ENCODE measurements at regions not wholly inside any gene's neighbourhood (a gene's known extent, or its start where the extent isn't known, plus 50 kb on each side); places are given as distances from the start of the nearest gene placed in this dataset.

DNA sequence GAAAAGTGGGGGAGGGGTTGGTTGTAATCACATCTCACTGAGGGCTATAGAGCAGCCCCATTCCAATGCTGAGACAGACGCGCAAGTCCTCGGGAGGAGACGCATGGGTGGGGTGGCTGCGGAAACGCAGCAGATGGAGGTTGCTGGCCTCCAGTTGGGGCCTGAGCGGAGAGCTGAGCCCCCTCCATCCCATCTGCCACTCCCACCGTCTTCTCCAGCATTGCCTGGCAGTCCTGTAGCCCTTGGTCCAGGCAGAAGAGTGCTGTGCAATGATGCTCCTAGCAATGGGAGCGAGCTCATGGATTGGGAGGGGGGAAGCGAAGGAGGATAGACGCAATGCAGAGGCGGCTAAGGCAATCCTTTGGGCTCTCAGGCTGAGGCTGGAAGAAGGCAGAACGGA, 79.4 kb upstream of the GLRA1 start:
- Histone ChIP-seq H3K4me3 (replicated peaks; ENCODE audit: low read depth, low read length) (no peak overlapping the region), H3K36me3 (ENCODE audit: control insufficient read depth, insufficient read depth, low read length) (no peaks in the 10 kb centered on the region), H3K27me3 (replicated peaks; ENCODE audit: control insufficient read depth, insufficient read depth, low read length) (no peaks in the 10 kb centered on the region)
- TF ChIP-seq, protein P1, sequence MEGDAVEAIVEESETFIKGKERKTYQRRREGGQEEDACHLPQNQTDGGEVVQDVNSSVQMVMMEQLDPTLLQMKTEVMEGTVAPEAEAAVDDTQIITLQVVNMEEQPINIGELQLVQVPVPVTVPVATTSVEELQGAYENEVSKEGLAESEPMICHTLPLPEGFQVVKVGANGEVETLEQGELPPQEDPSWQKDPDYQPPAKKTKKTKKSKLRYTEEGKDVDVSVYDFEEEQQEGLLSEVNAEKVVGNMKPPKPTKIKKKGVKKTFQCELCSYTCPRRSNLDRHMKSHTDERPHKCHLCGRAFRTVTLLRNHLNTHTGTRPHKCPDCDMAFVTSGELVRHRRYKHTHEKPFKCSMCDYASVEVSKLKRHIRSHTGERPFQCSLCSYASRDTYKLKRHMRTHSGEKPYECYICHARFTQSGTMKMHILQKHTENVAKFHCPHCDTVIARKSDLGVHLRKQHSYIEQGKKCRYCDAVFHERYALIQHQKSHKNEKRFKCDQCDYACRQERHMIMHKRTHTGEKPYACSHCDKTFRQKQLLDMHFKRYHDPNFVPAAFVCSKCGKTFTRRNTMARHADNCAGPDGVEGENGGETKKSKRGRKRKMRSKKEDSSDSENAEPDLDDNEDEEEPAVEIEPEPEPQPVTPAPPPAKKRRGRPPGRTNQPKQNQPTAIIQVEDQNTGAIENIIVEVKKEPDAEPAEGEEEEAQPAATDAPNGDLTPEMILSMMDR (IDR thresholded peaks at IDR 0.05; ENCODE audit: insufficient read depth, low read length, poor library complexity, severe bottlenecking): no peak
- DNase-seq (ENCODE audit: extremely low read depth, insufficient read length): no peak

All from GM06990 (cell line).